HepG2 (cell line): ENCODE measurements at regions not wholly inside any gene's neighbourhood (a gene's known extent, or its start where the extent isn't known, plus 50 kb on each side); places are given as distances from the start of the nearest gene placed in this dataset.

Experiments used
- CREBL2 ChIP-seq: sonication (generic); formaldehyde crosslinking; IDR thresholded peaks from 2 replicates; pipeline ENCODE4 v1.8.1; 2023; ENCODE audit warnings: missing genetic modification reagents, mild to moderate bottlenecking, borderline replicate concordance
- HINFP ChIP-seq: sonication (generic); formaldehyde crosslinking; IDR thresholded peaks from 2 replicates; pipeline ENCODE4 v1.4.0; 2020; ENCODE audit warnings: low read depth, mild to moderate bottlenecking, missing genetic modification reagents
- IKZF1 ChIP-seq: fragments of 450-650 bp; IDR thresholded peaks from 2 replicates; pipeline ENCODE4 v1.7.1; 2016
- POGZ ChIP-seq: sonication (generic); formaldehyde crosslinking; IDR thresholded peaks from 2 replicates; pipeline ENCODE4 v1.4.0; 2020; ENCODE audit warnings: mild to moderate bottlenecking, missing genetic modification reagents
- RELA ChIP-seq: sonication (generic); formaldehyde crosslinking; IDR thresholded peaks from 2 replicates; pipeline ENCODE4 v1.4.0; 2020; ENCODE audit warnings: missing genetic modification reagents
- SRSF9 ChIP-seq: fragments of 200-400 bp; formaldehyde crosslinking; IDR thresholded peaks from 2 replicates; pipeline ENCODE4 v1.6.1; 2018; ENCODE audit warnings: borderline replicate concordance, mild to moderate bottlenecking, low read depth, low read length; ENCODE audit not compliant: insufficient read depth, poor library complexity, severe bottlenecking
- TF ChIP-seq, protein P1 (sequence below): sonication (generic); formaldehyde crosslinking; IDR thresholded peaks from 2 replicates; pipeline ENCODE4 v1.9.0; 2021; ENCODE audit warnings: missing genetic modification reagents, mild to moderate bottlenecking, borderline replicate concordance
- TF ChIP-seq, protein P2 (sequence below): sonication (generic); formaldehyde crosslinking; IDR thresholded peaks from 2 replicates; pipeline ENCODE4 v1.5.0; 2020; ENCODE audit warnings: mild to moderate bottlenecking, missing genetic modification reagents

GRCh38 chr15:100729461-100729860 is 127.1 kb downstream of the ASB7 start:
- TF ChIP-seq POGZ (CRISPR knock-in tag) (no peak), HINFP (no peak), CREBL2 (CRISPR knock-in tag) (no peak), RELA (CRISPR knock-in tag) (no peak), IKZF1 (no peak), SRSF9 (no peak)
- TF ChIP-seq, protein P1, sequence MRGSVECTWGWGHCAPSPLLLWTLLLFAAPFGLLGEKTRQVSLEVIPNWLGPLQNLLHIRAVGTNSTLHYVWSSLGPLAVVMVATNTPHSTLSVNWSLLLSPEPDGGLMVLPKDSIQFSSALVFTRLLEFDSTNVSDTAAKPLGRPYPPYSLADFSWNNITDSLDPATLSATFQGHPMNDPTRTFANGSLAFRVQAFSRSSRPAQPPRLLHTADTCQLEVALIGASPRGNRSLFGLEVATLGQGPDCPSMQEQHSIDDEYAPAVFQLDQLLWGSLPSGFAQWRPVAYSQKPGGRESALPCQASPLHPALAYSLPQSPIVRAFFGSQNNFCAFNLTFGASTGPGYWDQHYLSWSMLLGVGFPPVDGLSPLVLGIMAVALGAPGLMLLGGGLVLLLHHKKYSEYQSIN (CRISPR knock-in tag) = no peak
- TF ChIP-seq, protein P2, sequence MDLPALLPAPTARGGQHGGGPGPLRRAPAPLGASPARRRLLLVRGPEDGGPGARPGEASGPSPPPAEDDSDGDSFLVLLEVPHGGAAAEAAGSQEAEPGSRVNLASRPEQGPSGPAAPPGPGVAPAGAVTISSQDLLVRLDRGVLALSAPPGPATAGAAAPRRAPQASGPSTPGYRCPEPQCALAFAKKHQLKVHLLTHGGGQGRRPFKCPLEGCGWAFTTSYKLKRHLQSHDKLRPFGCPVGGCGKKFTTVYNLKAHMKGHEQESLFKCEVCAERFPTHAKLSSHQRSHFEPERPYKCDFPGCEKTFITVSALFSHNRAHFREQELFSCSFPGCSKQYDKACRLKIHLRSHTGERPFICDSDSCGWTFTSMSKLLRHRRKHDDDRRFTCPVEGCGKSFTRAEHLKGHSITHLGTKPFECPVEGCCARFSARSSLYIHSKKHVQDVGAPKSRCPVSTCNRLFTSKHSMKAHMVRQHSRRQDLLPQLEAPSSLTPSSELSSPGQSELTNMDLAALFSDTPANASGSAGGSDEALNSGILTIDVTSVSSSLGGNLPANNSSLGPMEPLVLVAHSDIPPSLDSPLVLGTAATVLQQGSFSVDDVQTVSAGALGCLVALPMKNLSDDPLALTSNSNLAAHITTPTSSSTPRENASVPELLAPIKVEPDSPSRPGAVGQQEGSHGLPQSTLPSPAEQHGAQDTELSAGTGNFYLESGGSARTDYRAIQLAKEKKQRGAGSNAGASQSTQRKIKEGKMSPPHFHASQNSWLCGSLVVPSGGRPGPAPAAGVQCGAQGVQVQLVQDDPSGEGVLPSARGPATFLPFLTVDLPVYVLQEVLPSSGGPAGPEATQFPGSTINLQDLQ = no peak
